Natural killer cell treated with Interleukin-12 subunit alpha and Interleukin-12 subunit beta and Interleukin-15 and Interleukin-18, amount 100 ng/mL, for 72 hours (primary cell): ENCODE measurements at regions not wholly inside any gene's neighbourhood (a gene's known extent, or its start where the extent isn't known, plus 50 kb on each side); places are given as distances from the start of the nearest gene placed in this dataset.

ENCODE experiments used
- ATAC-seq, 2 donors: fragments of 150-1000 bp; cut with Tn5 transposase in 1 of 2; sonication (Bioruptor Pico), chemical (Tn5 transposase) in 1 of 2; 2 replicates each; pipeline ENCODE4 v1.10.0; 2021
- DNase-seq: peaks from one replicate; pipeline ENCODE4 v3.0.0; 2022; ENCODE audit warnings: low spot score
- H3K27ac Mint-ChIP-seq, 2 donors: 1 replicate in 1 of 2; 2 replicates in 1 of 2; pipeline ENCODE4 v1.8.0; 2022; ENCODE audit warnings: mixed read lengths in 2 of 2, mild to moderate bottlenecking in 1 of 2, moderate library complexity in 1 of 2
- H3K27me3 Mint-ChIP-seq, 2 donors: 1 replicate in 1 of 2; 2 replicates in 1 of 2; pipeline ENCODE4 v1.8.0; 2022; ENCODE audit warnings: mixed read lengths in 2 of 2
- H3K36me3 Mint-ChIP-seq: one replicate; pipeline ENCODE4 v1.8.0; 2022; ENCODE audit warnings: mixed read lengths
- H3K4me1 Mint-ChIP-seq, 2 donors: 1 replicate in 1 of 2; 2 replicates in 1 of 2; pipeline ENCODE4 v1.8.0; 2022; ENCODE audit warnings: low read depth in 2 of 2, mixed read lengths in 2 of 2, mild to moderate bottlenecking in 1 of 2
- H3K4me3 Mint-ChIP-seq: one replicate; pipeline ENCODE4 v1.8.0; 2022; ENCODE audit warnings: mixed read lengths
- H3K9me3 Mint-ChIP-seq: 2 replicates; pipeline ENCODE4 v1.8.0; 2022; ENCODE audit warnings: mixed read lengths

DNA sequence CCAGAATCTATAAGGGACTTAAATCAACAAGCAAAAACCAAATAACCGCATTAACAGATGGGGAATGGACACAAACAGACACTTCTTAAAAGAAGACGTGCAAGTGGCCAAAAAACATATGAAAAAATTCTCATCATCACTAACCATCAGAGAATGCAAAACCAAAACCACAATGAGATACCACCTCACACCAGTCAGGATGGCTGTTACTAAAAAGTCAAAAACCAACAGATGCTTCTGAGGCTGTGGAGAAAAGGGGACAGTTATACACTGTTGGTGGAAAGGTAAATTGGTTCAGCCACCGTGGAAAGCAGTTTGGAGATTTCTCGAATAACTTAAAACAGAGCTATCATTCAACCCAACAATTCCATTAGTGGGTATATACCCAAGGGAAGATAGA, 124.9 kb upstream of the OLIG2 start:
- Mint-ChIP-seq H3K9me3 (no peaks in the 10 kb centered on the region), H3K36me3 (no peaks in the 10 kb centered on the region), H3K4me3 (no peak overlapping the region), H3K27me3 (peaks cover 11 to 30% of the 10 kb centered on the region in 2 donors), H3K27ac (no peak overlapping the region), H3K4me1 (peaks cover 14 to 18% of the 10 kb centered on the region in 2 donors)
- ATAC-seq (no peak), DNase-seq (no peak)

DNA sequence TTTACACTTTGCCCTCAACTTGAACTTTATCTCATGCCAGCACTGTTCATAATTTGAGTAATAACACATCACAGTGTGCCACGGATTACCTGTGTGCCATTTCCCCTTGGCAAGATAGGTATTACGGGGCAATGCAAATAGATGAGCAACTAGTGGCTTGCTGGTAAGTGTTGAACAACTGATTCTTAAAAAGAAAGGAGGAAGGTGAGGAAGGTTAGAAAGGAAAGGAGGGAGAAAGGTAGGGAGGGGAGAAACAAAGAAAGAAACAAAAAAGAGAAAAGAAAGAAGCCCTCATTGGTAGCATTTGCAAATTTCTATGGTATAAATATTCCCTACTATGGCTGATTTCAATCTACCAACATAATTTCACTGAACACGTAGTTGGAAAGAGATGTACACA, 118.2 kb upstream of the OLIG2 start:
- no peaks in the 10 kb centered on the region for H3K9me3 Mint-ChIP-seq
- H3K27ac Mint-ChIP-seq, result peak overlapping the region in 1 of 2 donors; percentile 6
- H3K4me1 Mint-ChIP-seq, result no peaks in the 10 kb centered on the region
- H3K4me3 Mint-ChIP-seq, result no peak overlapping the region
- H3K36me3 Mint-ChIP-seq, result no peaks in the 10 kb centered on the region
- ATAC-seq (no peak), DNase-seq (no peak)
- peaks cover 0 to 8% of the 10 kb centered on the region in 2 donors for H3K27me3 Mint-ChIP-seq

DNA sequence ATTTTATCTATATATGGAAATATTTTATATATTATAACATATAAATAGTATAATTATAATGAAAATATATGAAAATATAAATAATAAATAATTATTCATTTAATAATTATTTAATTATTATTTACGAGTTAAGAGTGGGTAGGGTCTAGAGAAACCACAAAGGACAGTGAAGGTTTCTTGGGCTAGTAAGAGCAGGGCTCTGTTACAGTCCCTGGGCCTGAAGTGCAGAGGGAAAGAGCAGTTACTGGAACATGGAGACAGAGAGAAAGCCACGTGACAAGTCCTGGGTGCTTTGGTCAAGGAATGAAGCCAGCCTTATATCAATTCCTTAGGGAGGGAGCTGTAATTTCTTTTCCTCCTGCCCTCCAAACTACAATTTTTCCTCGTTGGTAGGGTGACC, 117.2 kb upstream of the OLIG2 start:
- DNase-seq, result no peak
- H3K27me3 Mint-ChIP-seq, result peaks cover 0 to 6% of the 10 kb centered on the region in 2 donors
- H3K4me3 Mint-ChIP-seq, result no peak overlapping the region
- H3K9me3 Mint-ChIP-seq, result no peaks in the 10 kb centered on the region
- H3K36me3 Mint-ChIP-seq, result no peaks in the 10 kb centered on the region
- H3K27ac Mint-ChIP-seq, result no peak overlapping the region
- H3K4me1 Mint-ChIP-seq, result peaks cover 1% of the 10 kb centered on the region in 2 donors
- no peak for ATAC-seq

GRCh38 chr21:32909393-32909792, 116.3 kb upstream of the OLIG2 start:
- H3K4me3 Mint-ChIP-seq, result no peak overlapping the region
- DNase-seq (no peak), ATAC-seq (no peak)
- H3K36me3 Mint-ChIP-seq, result no peaks in the 10 kb centered on the region
- no peak overlapping the region for H3K27ac Mint-ChIP-seq
- peaks cover 7 to 10% of the 10 kb centered on the region in 2 donors for H3K4me1 Mint-ChIP-seq
- no peaks in the 10 kb centered on the region for H3K9me3 Mint-ChIP-seq
- H3K27me3 Mint-ChIP-seq, result peaks cover 0 to 6% of the 10 kb centered on the region in 2 donors

DNA sequence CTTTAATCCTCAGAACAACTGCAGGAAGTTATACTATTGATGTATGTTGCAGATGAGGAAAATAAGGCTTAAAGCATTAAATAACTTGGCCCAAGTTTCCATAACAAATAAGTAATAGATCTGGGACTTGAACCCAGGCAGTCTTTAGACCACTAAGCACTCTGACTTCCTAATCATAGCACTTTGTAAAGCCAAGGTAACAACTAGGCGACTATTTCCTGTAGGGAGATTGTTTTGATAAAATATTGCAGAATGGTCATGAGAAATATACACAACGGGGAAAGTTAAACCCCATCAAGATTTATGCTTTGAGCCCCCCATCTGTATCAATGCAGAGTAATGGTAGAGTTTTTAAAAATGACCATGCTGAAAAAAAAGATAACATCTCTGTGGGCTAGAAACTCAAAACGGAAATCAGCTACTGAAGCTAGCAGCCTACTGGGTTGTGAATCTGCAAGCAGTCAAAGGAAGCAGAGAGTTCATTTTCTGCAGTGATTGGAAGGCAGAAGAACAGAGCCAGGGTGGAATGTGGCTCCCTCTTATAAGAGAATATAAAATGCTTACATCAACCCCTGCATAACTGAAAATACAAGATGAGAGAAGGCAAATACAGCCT, 111.2 kb upstream of the OLIG2 start:
- ATAC-seq (no peak), DNase-seq (no peak)
- Mint-ChIP-seq H3K36me3 (no peaks in the 10 kb centered on the region), H3K27me3 (no peaks in the 10 kb centered on the region), H3K4me3 (no peak overlapping the region), H3K27ac (no peak overlapping the region), H3K9me3 (no peaks in the 10 kb centered on the region), H3K4me1 (peaks cover 27 to 36% of the 10 kb centered on the region in 2 donors)

DNA sequence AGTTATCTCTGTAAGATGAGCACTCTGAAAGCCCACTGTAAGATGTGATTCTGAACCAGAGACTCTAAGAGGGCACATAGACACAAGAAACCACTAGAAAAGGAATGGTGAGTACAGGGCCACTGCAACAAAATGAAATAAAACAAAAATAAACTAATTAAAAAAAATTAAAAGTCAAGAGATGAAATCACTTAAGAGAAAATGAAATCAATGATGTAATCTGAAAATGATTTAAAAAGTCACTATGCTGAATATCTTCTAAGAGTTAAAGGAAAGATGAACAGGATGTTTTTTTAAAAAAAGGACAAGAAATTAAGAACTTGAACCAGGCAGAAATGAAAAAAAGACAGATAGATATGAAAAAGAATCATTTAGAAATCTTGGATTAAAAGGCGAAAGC, 110.6 kb upstream of the OLIG2 start:
- no peak overlapping the region for H3K4me3 Mint-ChIP-seq
- no peak overlapping the region for H3K27ac Mint-ChIP-seq
- H3K9me3 Mint-ChIP-seq, result no peaks in the 10 kb centered on the region
- ATAC-seq (no peak), DNase-seq (no peak)
- H3K4me1 Mint-ChIP-seq, result peaks cover 27 to 36% of the 10 kb centered on the region in 2 donors
- H3K27me3 Mint-ChIP-seq, result peaks cover 0 to under 1% of the 10 kb centered on the region in 2 donors
- H3K36me3 Mint-ChIP-seq, result no peaks in the 10 kb centered on the region

GRCh38 chr21:32916088-32916487, 109.6 kb upstream of the OLIG2 start:
- no peak overlapping the region for H3K4me3 Mint-ChIP-seq
- H3K9me3 Mint-ChIP-seq, result no peaks in the 10 kb centered on the region
- peaks cover 27 to 36% of the 10 kb centered on the region in 2 donors for H3K4me1 Mint-ChIP-seq
- ATAC-seq (no peak), DNase-seq (no peak)
- no peak overlapping the region for H3K27ac Mint-ChIP-seq
- peaks cover 0 to 6% of the 10 kb centered on the region in 2 donors for H3K27me3 Mint-ChIP-seq
- no peaks in the 10 kb centered on the region for H3K36me3 Mint-ChIP-seq

DNA sequence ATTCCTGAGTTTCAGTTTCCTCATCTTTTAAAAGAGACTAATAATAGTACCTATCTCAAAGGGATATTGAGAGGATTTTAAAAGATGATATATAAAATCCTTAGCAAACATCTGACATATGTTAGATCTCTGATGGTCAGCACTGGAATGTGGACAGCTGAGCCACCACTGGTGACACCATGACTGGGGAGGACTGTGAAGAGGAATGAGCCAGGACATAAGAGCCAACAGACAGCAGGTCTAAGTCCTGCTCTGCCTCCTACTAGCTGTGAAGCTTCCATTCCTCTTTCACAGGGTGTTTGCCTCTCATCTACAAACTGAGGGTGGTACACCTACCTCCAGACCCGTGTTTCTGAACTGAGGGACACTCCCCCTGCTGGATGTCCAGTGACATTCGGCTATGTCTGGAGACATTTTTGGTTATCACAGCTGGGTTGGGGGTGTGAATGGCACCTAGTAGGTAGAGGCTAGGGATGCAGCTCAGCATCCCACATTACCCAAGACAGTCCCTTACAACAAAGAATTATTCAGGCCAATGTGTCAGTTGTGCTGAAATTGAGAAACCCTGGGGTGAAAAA, 109.1 kb upstream of the OLIG2 start:
- ATAC-seq (peak; percentile 33 to 65), DNase-seq (no peak)
- Mint-ChIP-seq H3K36me3 (peaks cover under 1% of the 10 kb centered on the region), H3K9me3 (no peaks in the 10 kb centered on the region), H3K4me1 (peaks cover 27 to 39% of the 10 kb centered on the region in 2 donors), H3K27me3 (peaks cover under 1 to 7% of the 10 kb centered on the region in 2 donors), H3K27ac (no peak overlapping the region), H3K4me3 (no peak overlapping the region)

DNA sequence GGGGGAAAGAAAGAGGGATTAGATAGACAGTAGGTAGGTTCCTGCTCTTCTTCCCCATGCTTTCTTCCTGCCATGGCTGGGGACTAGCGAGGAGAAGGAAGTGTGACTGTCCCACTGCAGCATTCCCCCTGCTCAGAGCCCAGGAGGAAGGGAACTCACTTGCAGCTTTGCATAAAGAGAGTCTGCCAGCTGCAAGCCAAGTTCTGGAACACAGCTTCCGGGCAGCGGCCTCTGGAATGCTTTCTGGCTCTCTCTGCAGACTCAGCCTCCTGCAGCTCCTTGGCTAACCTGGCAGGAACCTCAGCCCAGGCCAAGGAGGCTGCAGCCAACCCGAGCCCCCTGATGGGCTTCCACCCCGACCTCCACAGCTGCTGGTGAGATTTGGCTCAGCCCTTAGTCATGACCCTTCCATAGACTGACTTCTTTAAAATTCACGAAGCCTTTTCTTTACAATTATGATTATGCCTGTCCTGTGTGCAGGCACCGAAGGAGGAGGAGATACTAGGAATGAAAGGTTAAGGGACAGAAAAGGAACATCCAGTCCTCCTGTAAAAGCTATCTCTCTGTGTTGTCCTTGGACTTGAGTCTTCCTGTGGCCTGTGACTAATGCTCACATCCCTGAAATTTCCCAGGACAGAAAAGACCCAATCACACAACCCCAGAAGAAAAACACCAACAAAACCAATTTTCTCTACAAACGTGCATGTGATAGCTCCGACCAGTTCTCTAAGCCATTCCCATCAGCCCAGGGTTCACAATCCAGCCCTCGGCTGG, 108.2 kb upstream of the OLIG2 start:
- Mint-ChIP-seq H3K27ac (no peak overlapping the region), H3K4me3 (no peak overlapping the region), H3K36me3 (peaks cover 5% of the 10 kb centered on the region), H3K4me1 (peaks cover 31 to 44% of the 10 kb centered on the region in 2 donors), H3K9me3 (no peaks in the 10 kb centered on the region), H3K27me3 (peaks cover 7 to 14% of the 10 kb centered on the region in 2 donors)
- no peak for DNase-seq
- no peak for ATAC-seq

GRCh38 chr21:32918478-32919120, 107.1 kb upstream of the OLIG2 start:
- Mint-ChIP-seq H3K4me3 (no peak overlapping the region), H3K4me1 (peaks cover 29 to 42% of the 10 kb centered on the region in 2 donors), H3K27me3 (peaks cover 7 to 16% of the 10 kb centered on the region in 2 donors), H3K27ac (no peak overlapping the region), H3K9me3 (no peaks in the 10 kb centered on the region), H3K36me3 (peaks cover 5% of the 10 kb centered on the region)
- no peak for ATAC-seq
- no peak for DNase-seq

DNA sequence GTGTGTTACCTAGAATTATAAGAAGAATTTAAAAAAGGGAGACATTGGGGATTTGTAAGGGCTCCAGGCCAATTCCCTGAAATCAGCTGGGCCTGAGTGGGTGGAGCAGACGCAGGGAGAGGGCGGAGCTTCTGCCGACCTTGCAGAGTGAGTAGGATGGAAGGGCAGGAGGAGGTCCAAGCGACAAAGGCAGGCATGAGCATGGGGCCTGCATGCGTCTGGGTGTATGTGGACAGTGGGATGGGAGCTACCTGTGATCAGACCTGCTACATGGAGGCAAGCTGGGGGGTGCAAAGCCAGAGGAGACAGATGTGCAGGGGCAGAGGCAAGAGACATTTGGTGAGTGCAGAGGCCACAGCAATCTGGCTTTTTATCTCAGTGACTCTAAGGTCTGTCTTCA, 105.3 kb upstream of the OLIG2 start:
- H3K27ac Mint-ChIP-seq, result peak overlapping the region in 1 of 2 donors; percentile 20
- H3K4me3 Mint-ChIP-seq, result no peak overlapping the region
- H3K27me3 Mint-ChIP-seq, result peaks cover 7 to 30% of the 10 kb centered on the region in 2 donors
- peaks cover 22% of the 10 kb centered on the region for H3K36me3 Mint-ChIP-seq
- ATAC-seq, result no peak
- DNase-seq, result no peak
- peaks cover 10 to 27% of the 10 kb centered on the region in 2 donors for H3K4me1 Mint-ChIP-seq
- H3K9me3 Mint-ChIP-seq, result peaks cover 5% of the 10 kb centered on the region

GRCh38 chr21:32921632-32922230, 104.0 kb upstream of the OLIG2 start:
- peak; percentile 69 for DNase-seq
- peak in 1 of 2 donors; percentile 65 for ATAC-seq
- Mint-ChIP-seq H3K27me3 (peaks cover 7 to 30% of the 10 kb centered on the region in 2 donors), H3K9me3 (peaks cover 5% of the 10 kb centered on the region), H3K36me3 (peaks cover 28% of the 10 kb centered on the region), H3K4me1 (peaks cover 4 to 21% of the 10 kb centered on the region in 2 donors), H3K27ac (no peak overlapping the region), H3K4me3 (no peak overlapping the region)

GRCh38 chr21:32925098-32925497, 100.6 kb upstream of the OLIG2 start:
- Mint-ChIP-seq H3K27ac (no peak overlapping the region), H3K36me3 (peaks cover 37% of the 10 kb centered on the region), H3K27me3 (peaks cover 7 to 30% of the 10 kb centered on the region in 2 donors), H3K9me3 (peaks cover 5% of the 10 kb centered on the region), H3K4me3 (no peak overlapping the region), H3K4me1 (peaks cover 12 to 20% of the 10 kb centered on the region in 2 donors)
- DNase-seq (no peak), ATAC-seq (no peak)
